ENCODE measurements at regions not wholly inside any gene's neighbourhood (a gene's known extent, or its start where the extent isn't known, plus 50 kb on each side); places are given as distances from the start of the nearest gene placed in this dataset.
A peak's percentile ranks its signal among the peaks of the same experiment; 100 is the strongest.

DNA sequence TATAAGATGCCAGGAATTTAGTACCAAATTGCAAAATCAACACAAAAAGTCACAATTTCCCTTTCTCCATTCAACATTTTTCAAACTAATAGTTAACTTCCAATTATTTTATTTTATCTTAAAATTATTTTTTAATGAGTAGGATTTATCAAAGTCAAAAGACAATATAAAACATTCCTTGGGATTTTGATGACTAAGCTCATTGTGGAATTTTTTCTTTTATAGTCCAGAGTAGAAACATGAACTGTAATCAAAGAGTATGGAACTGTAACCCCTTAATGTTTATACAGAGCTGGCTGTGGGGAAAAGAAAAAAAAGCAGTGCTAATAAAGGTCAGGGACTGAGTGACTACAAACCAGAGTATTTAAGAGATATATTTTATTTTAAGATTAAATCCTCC, 368.6 kb upstream of the CPXCR1 start (continued):
- TF ChIP-seq, protein P1, sequence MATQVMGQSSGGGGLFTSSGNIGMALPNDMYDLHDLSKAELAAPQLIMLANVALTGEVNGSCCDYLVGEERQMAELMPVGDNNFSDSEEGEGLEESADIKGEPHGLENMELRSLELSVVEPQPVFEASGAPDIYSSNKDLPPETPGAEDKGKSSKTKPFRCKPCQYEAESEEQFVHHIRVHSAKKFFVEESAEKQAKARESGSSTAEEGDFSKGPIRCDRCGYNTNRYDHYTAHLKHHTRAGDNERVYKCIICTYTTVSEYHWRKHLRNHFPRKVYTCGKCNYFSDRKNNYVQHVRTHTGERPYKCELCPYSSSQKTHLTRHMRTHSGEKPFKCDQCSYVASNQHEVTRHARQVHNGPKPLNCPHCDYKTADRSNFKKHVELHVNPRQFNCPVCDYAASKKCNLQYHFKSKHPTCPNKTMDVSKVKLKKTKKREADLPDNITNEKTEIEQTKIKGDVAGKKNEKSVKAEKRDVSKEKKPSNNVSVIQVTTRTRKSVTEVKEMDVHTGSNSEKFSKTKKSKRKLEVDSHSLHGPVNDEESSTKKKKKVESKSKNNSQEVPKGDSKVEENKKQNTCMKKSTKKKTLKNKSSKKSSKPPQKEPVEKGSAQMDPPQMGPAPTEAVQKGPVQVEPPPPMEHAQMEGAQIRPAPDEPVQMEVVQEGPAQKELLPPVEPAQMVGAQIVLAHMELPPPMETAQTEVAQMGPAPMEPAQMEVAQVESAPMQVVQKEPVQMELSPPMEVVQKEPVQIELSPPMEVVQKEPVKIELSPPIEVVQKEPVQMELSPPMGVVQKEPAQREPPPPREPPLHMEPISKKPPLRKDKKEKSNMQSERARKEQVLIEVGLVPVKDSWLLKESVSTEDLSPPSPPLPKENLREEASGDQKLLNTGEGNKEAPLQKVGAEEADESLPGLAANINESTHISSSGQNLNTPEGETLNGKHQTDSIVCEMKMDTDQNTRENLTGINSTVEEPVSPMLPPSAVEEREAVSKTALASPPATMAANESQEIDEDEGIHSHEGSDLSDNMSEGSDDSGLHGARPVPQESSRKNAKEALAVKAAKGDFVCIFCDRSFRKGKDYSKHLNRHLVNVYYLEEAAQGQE (IDR thresholded peaks at IDR 0.05; ENCODE audit: low read depth, low read length), result no peak
- TF ChIP-seq FOXJ3 (CRISPR knock-in tag; IDR thresholded peaks at IDR 0.05) (no peak), NFIC (IDR thresholded peaks at IDR 0.05; ENCODE audit: borderline replicate concordance) (no peak), MEF2A (IDR thresholded peaks at IDR 0.05; ENCODE audit: borderline replicate concordance, low read depth) (no peak), CHD2 (IDR thresholded peaks at IDR 0.05; ENCODE audit: low read length, partially characterized antibody) (no peak), TCF12 (IDR thresholded peaks at IDR 0.05) (no peak), YY1 (IDR thresholded peaks at IDR 0.05; ENCODE audit: low read depth) (no peak), SMC3 (IDR thresholded peaks at IDR 0.05; ENCODE audit: low read depth, low read length) (no peak), JUND (IDR thresholded peaks at IDR 0.05) (no peak)
- TF ChIP-seq, protein P2, sequence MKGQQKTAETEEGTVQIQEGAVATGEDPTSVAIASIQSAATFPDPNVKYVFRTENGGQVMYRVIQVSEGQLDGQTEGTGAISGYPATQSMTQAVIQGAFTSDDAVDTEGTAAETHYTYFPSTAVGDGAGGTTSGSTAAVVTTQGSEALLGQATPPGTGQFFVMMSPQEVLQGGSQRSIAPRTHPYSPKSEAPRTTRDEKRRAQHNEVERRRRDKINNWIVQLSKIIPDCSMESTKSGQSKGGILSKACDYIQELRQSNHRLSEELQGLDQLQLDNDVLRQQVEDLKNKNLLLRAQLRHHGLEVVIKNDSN (IDR thresholded peaks at IDR 0.05; ENCODE audit: borderline replicate concordance, low read depth), result no peak

DNA sequence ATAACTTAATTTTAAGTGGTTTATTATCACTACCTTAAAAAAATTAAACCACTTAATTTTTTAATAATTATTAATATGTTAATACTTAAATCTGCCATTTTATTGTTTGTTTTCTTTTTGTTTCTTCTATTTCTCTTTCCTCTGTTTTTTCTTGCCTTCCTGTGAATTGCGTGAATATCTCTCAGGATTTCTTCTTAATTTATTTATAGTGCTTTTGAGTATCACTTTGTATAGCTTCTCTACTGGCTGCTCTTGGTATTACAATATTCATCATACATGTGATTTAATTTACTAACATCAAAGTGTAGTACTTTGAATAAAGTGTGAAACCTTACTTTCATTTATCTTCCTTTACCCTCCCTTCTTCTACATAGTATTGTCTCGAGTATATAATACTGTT, 349.5 kb upstream of the CPXCR1 start:
- Histone ChIP-seq H3K4me2 (no peak overlapping the region), H3K9me3 (no peaks in the 10 kb centered on the region), H3F3A (replicated peaks; ENCODE audit: insufficient read depth) (no peaks in the 10 kb centered on the region), H3K4me1 (ENCODE audit: control insufficient read depth in 1 of 2, insufficient read depth in 2 of 2, low read depth in 1 of 2, low read length in 1 of 2) (no peaks in the 10 kb centered on the region), H3K36me3 (replicated peaks in 1 of 2; ENCODE audit: control insufficient read depth in 1 of 2, insufficient read depth in 2 of 2, low read length in 1 of 2) (no peaks in the 10 kb centered on the region), H3K79me2 (ENCODE audit: insufficient read depth) (no peaks in the 10 kb centered on the region), H3K9ac (no peak overlapping the region), H3K27ac (ENCODE audit: low read depth in 2 of 2, low read length in 1 of 2) (no peak overlapping the region), H2AFZ (ENCODE audit: low read depth) (no peak overlapping the region), H3K9me2 (no peaks in the 10 kb centered on the region), H4K20me1 (ENCODE audit: insufficient read depth) (no peaks in the 10 kb centered on the region), H3K27me3 (ENCODE audit: insufficient read depth) (no peaks in the 10 kb centered on the region), H3K4me3 (ENCODE audit: low read depth in 2 of 2, low read length in 1 of 2) (no peak overlapping the region)
- DNase-seq, result no peak
- POLR2A ChIA-PET, result no interaction called here
- 1% methylated on average over 2 of the region's 2 CpGs for WGBS (ENCODE audit: low lambda C conversion rate)
- no peak for TF ChIP-seq MEF2A (IDR thresholded peaks at IDR 0.05; ENCODE audit: borderline replicate concordance, low read depth)
- TF ChIP-seq, protein P3, sequence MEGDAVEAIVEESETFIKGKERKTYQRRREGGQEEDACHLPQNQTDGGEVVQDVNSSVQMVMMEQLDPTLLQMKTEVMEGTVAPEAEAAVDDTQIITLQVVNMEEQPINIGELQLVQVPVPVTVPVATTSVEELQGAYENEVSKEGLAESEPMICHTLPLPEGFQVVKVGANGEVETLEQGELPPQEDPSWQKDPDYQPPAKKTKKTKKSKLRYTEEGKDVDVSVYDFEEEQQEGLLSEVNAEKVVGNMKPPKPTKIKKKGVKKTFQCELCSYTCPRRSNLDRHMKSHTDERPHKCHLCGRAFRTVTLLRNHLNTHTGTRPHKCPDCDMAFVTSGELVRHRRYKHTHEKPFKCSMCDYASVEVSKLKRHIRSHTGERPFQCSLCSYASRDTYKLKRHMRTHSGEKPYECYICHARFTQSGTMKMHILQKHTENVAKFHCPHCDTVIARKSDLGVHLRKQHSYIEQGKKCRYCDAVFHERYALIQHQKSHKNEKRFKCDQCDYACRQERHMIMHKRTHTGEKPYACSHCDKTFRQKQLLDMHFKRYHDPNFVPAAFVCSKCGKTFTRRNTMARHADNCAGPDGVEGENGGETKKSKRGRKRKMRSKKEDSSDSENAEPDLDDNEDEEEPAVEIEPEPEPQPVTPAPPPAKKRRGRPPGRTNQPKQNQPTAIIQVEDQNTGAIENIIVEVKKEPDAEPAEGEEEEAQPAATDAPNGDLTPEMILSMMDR (IDR thresholded peaks at IDR 0.05), result peak; percentile 46
- CTCF ChIA-PET, result interaction anchor here (0.6 to 0.7 kb wide), 2 partner anchors 16 to 144 kb away, joined by 3 to 4 read pairs; no protein-coding TSS in a partner anchor

All from SK-N-SH (cell line).